Endothelial cell of umbilical vein (primary cell): ENCODE measurements at regions not wholly inside any gene's neighbourhood (a gene's known extent, or its start where the extent isn't known, plus 50 kb on each side); places are given as distances from the start of the nearest gene placed in this dataset.

Source experiments
- BruUV-seq: library from RNA; stranded (reverse); fragments of 400-500 nt; replicated peaks from 2 replicates; lab custom pipeline; 2021; lab: Mats Ljungman, UMichigan
- CTCF ChIA-PET: fragments of 300-600, 350-600 bp; sonication (Branson Sonifier 250); formaldehyde crosslinking; loops from one replicate; lab custom pipeline; 2021; ENCODE audit warnings: antibody characterized with exemption, inconsistent platforms; lab: Charles Lee
- POLR2A ChIA-PET: fragments of 300-600, 350-600 bp; sonication (Branson Sonifier 250); formaldehyde crosslinking; loops from one replicate; lab custom pipeline; 2021; ENCODE audit warnings: antibody characterized with exemption, inconsistent platforms; lab: Charles Lee
- DNase-seq: peaks from one replicate; pipeline ENCODE4 v3.0.0-alpha.2; 2011; ENCODE audit warnings: low read depth, low spot score
- FAIRE-seq: peaks from 2 replicates; lab custom pipeline; 2011; peaks lifted over from hg19 to GRCh38; lab: Jason Lieb, UNC
- H2AFZ ChIP-seq: 2 replicates; pipeline ENCODE4 v1.6.0; 2012; ENCODE audit warnings: low read depth, low read length, control low read depth, inconsistent platforms
- H3K27ac ChIP-seq: 2 replicates; pipeline ENCODE4 v1.5.1; 2011; ENCODE audit warnings: low read depth, mild to moderate bottlenecking, control low read depth, low read length, moderate library complexity; ENCODE audit not compliant: insufficient read depth
- H3K27me3 ChIP-seq, 2 experiments: 2 replicates each; pipeline versions ENCODE4 v1.6.0 to v1.6.1; 2011; ENCODE audit warnings: low read length in 2 of 2, mixed read lengths in 1 of 2; ENCODE audit not compliant: control insufficient read depth in 2 of 2, insufficient read depth in 2 of 2
- H3K36me3 ChIP-seq, 2 experiments: 2 replicates in 1 of 2; 3 replicates in 1 of 2; pipeline ENCODE4 v1.5.1; 2011; ENCODE audit warnings: low read length in 2 of 2, mild to moderate bottlenecking in 1 of 2, moderate library complexity in 1 of 2; ENCODE audit not compliant: control insufficient read depth in 2 of 2, insufficient read depth in 2 of 2; ENCODE audit errors: extremely low read depth in 1 of 2
- H3K4me1 ChIP-seq: 3 replicates; pipeline ENCODE4 v1.5.1; 2011; ENCODE audit warnings: mild to moderate bottlenecking, low read length; ENCODE audit not compliant: control insufficient read depth, insufficient read depth; ENCODE audit errors: extremely low read depth
- H3K4me2 ChIP-seq: 2 replicates; pipeline ENCODE4 v1.6.1; 2011; ENCODE audit warnings: low read length, control low read depth, mixed read lengths; ENCODE audit not compliant: insufficient read depth
- H3K4me3 ChIP-seq, 3 experiments: fragments of 200-600 bp in 1 of 3; sonication (generic), shearing (Covaris generic) in 1 of 3; replicated peaks in 1 of 3; 2 replicates each; pipeline ENCODE4 v1.5.1; 2011 to 2016; ENCODE audit warnings: control low read depth in 3 of 3, low read length in 3 of 3, mild to moderate bottlenecking in 2 of 3, inconsistent platforms in 1 of 3, low read depth in 1 of 3, moderate library complexity in 1 of 3; ENCODE audit not compliant: insufficient read depth in 1 of 3
- H3K79me2 ChIP-seq: 2 replicates; pipeline ENCODE4 v1.6.0; 2012; ENCODE audit warnings: low read length, inconsistent platforms; ENCODE audit not compliant: control insufficient read depth, insufficient read depth
- H3K9ac ChIP-seq: replicated peaks from 2 replicates; pipeline ENCODE3; 2011; ENCODE audit warnings: low read length, control low read depth; ENCODE audit not compliant: insufficient read depth; ENCODE audit errors: extremely low read depth
- H3K9me1 ChIP-seq: replicated peaks from 3 replicates; pipeline ENCODE4 v1.6.0; 2011; ENCODE audit warnings: mild to moderate bottlenecking, low read length; ENCODE audit not compliant: control insufficient read depth, insufficient read depth; ENCODE audit errors: extremely low read depth
- H3K9me3 ChIP-seq: replicated peaks from 2 replicates; pipeline ENCODE4 v1.5.1; 2012; ENCODE audit warnings: low read length, inconsistent platforms; ENCODE audit not compliant: control insufficient read depth, insufficient read depth
- H4K20me1 ChIP-seq: replicated peaks from 2 replicates; pipeline ENCODE3; 2011; ENCODE audit warnings: mild to moderate bottlenecking, low read length; ENCODE audit not compliant: control insufficient read depth, insufficient read depth; ENCODE audit errors: extremely low read depth
- EZH2 ChIP-seq: IDR thresholded peaks from 2 replicates; pipeline ENCODE4 v1.6.1; 2012; ENCODE audit warnings: borderline replicate concordance, low read depth, mild to moderate bottlenecking, moderate library complexity, low read length, inconsistent platforms; ENCODE audit not compliant: severe bottlenecking
- FOS ChIP-seq: IDR thresholded peaks from 2 replicates; pipeline ENCODE4 v1.6.1; 2011; ENCODE audit warnings: mild to moderate bottlenecking, low read length, moderate library complexity, borderline replicate concordance; ENCODE audit not compliant: insufficient read depth
- GATA2 ChIP-seq: IDR thresholded peaks from 2 replicates; pipeline ENCODE4 v1.7.0; 2011; ENCODE audit warnings: low read depth, mild to moderate bottlenecking, moderate library complexity, mixed read lengths, low read length; ENCODE audit not compliant: insufficient read length, insufficient read depth
- JUN ChIP-seq: IDR thresholded peaks from 2 replicates; pipeline ENCODE4 v1.6.1; 2011; ENCODE audit warnings: borderline replicate concordance, low read depth; ENCODE audit not compliant: insufficient read length, insufficient read depth
- MYC ChIP-seq: IDR thresholded peaks from one replicate; pipeline ENCODE4 v1.6.1; 2011; ENCODE audit warnings: mild to moderate bottlenecking, low read depth, low read length
- POLR2A ChIP-seq: IDR thresholded peaks from 2 replicates; pipeline ENCODE4 v1.6.1; 2012; ENCODE audit warnings: low read depth, mild to moderate bottlenecking, control low read depth, low read length
- POLR2AphosphoS5 ChIP-seq: IDR thresholded peaks from 2 replicates; pipeline ENCODE4 v1.6.1; 2012; ENCODE audit warnings: low read depth, mild to moderate bottlenecking, control low read depth, low read length, moderate library complexity; ENCODE audit not compliant: insufficient read depth
- dilution Hi-C: fragments of 300-500 bp; cut with MboI; formaldehyde crosslinking; loops from one replicate; pipeline ENCODE4 v1.15.0; 2019; ENCODE audit warnings: low sequenced_read_pairs; ENCODE audit not compliant: extremely low pct_ligation_motif_present
- intact Hi-C: fragments of 100-400 bp; cut with micrococcal nuclease; formaldehyde crosslinking; loops from one replicate; pipeline ENCODE4 v1.10.0; 2022
- TF ChIP-seq, protein P1 (sequence below), 2 donors: IDR thresholded peaks; 1 replicate in 1 of 2; 2 replicates in 1 of 2; pipeline ENCODE4 v1.5.1; 2011; ENCODE audit warnings: low read length in 2 of 2, mild to moderate bottlenecking in 2 of 2, moderate library complexity in 2 of 2, control low read depth in 1 of 2, inconsistent platforms in 1 of 2, low read depth in 1 of 2; ENCODE audit not compliant: insufficient read depth in 1 of 2; ENCODE audit errors: extremely low read depth in 1 of 2
- TF ChIP-seq, protein P2 (sequence below): IDR thresholded peaks from 2 replicates; pipeline ENCODE4 v1.6.1; 2011; ENCODE audit not compliant: insufficient read depth, insufficient read length

DNA sequence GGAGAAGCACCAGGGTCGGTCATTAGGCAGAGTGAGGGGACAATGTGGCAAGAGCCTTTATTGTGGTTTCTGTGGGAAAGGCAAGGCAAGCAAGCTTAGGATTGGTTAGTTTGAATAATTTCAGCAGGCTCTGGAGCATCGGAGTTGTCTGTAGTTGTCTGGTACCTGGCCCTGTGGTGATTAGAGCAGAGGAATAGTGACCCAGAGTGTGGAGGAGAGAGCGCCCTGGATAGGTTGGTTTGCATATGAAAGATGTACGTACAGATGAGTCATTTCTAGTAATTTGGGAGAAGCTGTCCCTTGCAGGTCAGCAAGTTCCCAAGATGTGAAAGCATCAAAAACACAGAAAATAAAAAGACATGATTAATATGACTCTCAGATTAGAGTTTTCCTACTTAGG, 383.1 kb upstream of the MEX3C start:
- intact Hi-C loops = no loop called here
- CTCF ChIA-PET = no interaction called here
- POLR2A ChIA-PET = no interaction called here
- FAIRE-seq (no peak), DNase-seq (no peak)
- no peaks in the 10 kb centered on the region for H3K36me3 ChIP-seq
- no peaks in the 10 kb centered on the region for H4K20me1 ChIP-seq
- no peaks in the 10 kb centered on the region for H3K9me1 ChIP-seq
- peaks cover 6% of the 10 kb centered on the region for H3K9me3 ChIP-seq
- H2AFZ ChIP-seq = no peak overlapping the region
- no peaks in the 10 kb centered on the region for H3K4me1 ChIP-seq
- no TSS peak for BruUV-seq
- TF ChIP-seq GATA2 = no peak
- TF ChIP-seq, protein P1, sequence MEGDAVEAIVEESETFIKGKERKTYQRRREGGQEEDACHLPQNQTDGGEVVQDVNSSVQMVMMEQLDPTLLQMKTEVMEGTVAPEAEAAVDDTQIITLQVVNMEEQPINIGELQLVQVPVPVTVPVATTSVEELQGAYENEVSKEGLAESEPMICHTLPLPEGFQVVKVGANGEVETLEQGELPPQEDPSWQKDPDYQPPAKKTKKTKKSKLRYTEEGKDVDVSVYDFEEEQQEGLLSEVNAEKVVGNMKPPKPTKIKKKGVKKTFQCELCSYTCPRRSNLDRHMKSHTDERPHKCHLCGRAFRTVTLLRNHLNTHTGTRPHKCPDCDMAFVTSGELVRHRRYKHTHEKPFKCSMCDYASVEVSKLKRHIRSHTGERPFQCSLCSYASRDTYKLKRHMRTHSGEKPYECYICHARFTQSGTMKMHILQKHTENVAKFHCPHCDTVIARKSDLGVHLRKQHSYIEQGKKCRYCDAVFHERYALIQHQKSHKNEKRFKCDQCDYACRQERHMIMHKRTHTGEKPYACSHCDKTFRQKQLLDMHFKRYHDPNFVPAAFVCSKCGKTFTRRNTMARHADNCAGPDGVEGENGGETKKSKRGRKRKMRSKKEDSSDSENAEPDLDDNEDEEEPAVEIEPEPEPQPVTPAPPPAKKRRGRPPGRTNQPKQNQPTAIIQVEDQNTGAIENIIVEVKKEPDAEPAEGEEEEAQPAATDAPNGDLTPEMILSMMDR (IDR thresholded peaks at IDR 0.05; ENCODE audit: extremely low read depth in 1 of 2, insufficient read depth in 1 of 2, low read depth in 1 of 2, low read length in 2 of 2) = no peak
- TF ChIP-seq JUN = no peak
- TF ChIP-seq FOS = no peak
- TF ChIP-seq EZH2 = no peak
- no peak for TF ChIP-seq POLR2A
- TF ChIP-seq MYC = no peak
- H3K27me3 ChIP-seq = no peaks in the 10 kb centered on the region
- H3K79me2 ChIP-seq = no peaks in the 10 kb centered on the region
- H3K27ac ChIP-seq = no peak overlapping the region
- dilution Hi-C loops = no loop called here
- no peak overlapping the region for H3K4me2 ChIP-seq
- no peak overlapping the region for H3K9ac ChIP-seq
- H3K4me3 ChIP-seq = no peak overlapping the region

DNA sequence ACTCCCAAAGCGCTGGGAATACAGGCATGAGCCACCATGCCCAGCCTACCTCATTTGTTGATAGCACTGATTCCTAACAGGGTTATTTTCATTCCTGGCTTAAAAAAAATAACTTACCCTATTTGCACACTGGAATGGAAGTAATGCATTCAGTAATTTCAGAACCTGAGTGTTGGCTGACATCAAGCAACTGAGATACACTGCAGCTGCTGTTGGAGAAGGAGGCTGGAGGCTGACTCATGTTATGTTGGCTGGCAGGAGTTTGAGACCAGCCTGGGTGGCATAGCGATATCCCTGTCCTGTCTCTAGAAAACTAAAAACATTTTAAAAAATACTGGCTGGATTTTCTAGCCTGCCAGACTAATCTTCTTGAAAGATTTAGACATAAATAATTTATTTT, 385.1 kb upstream of the MEX3C start:
- ChIA-PET CTCF (no interaction called here), POLR2A (no interaction called here)
- no peaks in the 10 kb centered on the region for H3K4me1 ChIP-seq
- no peak for FAIRE-seq
- H4K20me1 ChIP-seq = no peaks in the 10 kb centered on the region
- no peak overlapping the region for H3K9ac ChIP-seq
- no peak for TF ChIP-seq GATA2
- no peak for TF ChIP-seq POLR2AphosphoS5
- no peak for TF ChIP-seq POLR2A
- TF ChIP-seq, protein P2, sequence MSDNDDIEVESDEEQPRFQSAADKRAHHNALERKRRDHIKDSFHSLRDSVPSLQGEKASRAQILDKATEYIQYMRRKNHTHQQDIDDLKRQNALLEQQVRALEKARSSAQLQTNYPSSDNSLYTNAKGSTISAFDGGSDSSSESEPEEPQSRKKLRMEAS = no peak
- no peak for TF ChIP-seq FOS
- TF ChIP-seq EZH2 = no peak
- no peak for TF ChIP-seq MYC
- TF ChIP-seq JUN = no peak
- TF ChIP-seq, protein P1 (IDR thresholded peaks at IDR 0.05; ENCODE audit: extremely low read depth in 1 of 2, insufficient read depth in 1 of 2, low read depth in 1 of 2, low read length in 2 of 2) = no peak
- H3K9me1 ChIP-seq = no peaks in the 10 kb centered on the region
- H3K36me3 ChIP-seq = no peaks in the 10 kb centered on the region
- no peak overlapping the region for H3K27ac ChIP-seq
- no TSS peak for BruUV-seq
- no peaks in the 10 kb centered on the region for H3K79me2 ChIP-seq
- dilution Hi-C loops (no loop called here), intact Hi-C loops (no loop called here)
- H3K4me2 ChIP-seq = no peak overlapping the region
- no peak for DNase-seq
- H3K27me3 ChIP-seq = no peaks in the 10 kb centered on the region
- peaks cover 6% of the 10 kb centered on the region for H3K9me3 ChIP-seq
- H3K4me3 ChIP-seq = no peak overlapping the region
- no peak overlapping the region for H2AFZ ChIP-seq
